Activated CD8-positive, alpha-beta memory T cell treated with anti-CD3 and anti-CD28 coated beads, Interleukin-2, amount 50 U/mL, for 4 hours (primary cell): ENCODE measurements at regions not wholly inside any gene's neighbourhood (a gene's known extent, or its start where the extent isn't known, plus 50 kb on each side); places are given as distances from the start of the nearest gene placed in this dataset.
"Not testable (repeated sequence)": the region's sequence is repeated elsewhere in the genome, so short reads cannot be mapped to it uniquely, and the experiment has no call there.

Experiments
- DNase-seq: peaks from one replicate; pipeline ENCODE4 v3.0.0-alpha.2; 2020

DNA sequence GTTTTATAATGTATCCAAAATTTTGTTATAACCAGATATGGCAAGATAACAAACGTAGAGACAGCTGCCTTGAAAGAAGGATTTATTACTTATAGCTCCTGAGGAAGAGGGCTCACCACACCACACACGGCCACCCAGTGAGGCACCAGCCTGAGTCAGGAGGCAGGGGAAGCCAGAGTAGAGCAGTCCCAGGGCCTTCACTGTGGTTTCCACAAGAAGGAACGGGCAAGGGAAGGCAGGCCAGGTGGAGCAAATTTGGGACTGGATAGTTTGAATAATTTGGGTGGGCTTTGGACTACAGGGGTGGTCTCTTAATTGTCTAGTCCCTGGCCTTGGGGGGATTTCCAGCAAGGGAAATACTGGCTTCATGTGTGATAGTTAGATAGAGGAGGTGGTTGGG is 72.5 kb downstream of the RRAGC start:
- no peak for DNase-seq

DNA sequence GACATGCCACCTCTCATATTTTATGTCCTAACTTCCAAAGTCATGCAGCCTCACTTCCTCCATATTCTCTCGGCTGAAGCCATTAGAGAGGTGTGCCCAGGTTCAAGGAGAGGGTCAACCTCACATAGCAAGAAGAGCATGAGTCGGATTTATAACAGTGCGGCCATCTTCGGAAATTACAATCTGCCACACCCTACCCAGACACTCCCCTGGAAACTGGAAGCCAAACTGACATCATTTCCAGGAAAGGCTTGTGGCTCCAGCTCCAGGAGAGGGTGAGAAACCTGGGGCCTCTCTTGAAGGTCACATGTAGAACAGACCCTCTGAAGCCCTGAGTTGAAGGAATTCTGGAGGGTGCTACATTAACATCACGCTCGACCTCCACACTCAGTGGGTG is 73.5 kb downstream of the RRAGC start:
- no peak for DNase-seq

DNA sequence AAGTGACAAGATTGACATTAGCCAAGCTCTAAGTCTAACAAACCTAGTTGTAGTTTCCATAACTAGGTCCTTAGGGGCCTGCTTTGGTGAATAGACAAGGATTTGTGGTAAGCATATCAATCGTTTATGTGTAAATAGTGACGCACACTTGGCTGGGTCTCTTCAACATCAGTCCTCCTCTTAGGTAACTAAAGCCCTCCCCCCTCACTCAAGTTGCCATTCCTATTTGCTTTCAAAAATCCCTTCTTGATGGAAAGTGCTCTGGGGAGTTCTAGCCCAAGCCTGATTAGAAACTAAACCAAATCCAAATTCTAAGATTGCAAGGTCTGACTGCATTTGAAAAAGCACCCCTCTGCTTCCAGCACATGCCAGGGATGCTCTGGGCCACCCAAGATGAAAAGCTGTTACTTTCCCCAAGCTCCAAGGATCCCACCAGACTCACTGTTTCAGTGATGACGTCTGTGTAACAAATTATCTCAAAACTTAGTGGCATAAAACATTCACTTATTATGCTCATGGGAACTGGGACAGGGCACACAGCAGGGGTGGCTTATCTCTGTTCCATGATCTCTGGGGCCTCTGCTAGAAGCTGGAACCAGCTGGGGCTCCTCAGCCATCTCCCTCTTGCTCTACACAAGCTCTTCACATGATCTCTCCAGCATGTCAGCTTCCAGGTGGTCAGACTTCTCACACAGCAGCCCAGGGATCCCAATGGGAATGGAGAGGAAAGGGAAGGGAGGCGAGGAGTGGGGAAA is 74.1 kb downstream of the RRAGC start:
- no peak for DNase-seq

DNA sequence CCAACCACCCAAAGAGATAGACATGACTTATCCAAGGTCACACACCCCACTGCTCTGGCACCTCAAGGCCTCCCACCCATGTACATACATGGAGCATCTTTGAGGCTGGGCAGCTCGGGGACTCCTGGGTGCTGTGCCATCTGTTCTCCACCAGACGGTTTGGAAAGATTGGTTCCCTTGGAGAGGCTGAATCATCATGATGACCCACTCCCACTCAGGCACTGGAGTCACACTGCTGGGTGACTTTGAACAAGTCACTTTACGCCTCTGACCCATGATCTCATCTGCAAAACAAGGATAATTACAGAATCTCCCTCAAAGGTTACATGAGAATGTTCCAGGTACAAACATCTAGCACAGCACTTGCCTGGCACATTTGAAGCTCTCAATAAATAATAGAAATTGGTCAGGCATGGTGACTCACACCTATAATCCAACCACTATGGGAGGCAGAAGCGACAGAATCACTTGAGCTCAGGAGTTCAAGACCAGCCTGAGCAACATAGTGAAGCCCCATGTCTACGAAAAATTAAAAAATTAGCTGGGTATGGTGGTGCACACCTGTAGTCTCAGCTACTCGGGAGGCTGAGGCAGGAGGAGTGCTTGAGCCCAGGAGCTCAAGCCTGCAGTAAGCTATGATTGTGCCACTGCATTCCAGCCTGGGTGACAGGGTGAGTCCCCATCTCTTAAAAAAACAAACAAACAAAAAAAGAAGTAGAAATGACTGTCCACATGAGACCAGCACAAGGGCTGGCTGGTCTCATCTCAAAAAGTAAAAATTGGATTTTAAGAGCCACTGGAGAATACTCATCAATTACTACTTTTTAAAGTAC is 74.9 kb downstream of the RRAGC start:
- no peak for DNase-seq

DNA sequence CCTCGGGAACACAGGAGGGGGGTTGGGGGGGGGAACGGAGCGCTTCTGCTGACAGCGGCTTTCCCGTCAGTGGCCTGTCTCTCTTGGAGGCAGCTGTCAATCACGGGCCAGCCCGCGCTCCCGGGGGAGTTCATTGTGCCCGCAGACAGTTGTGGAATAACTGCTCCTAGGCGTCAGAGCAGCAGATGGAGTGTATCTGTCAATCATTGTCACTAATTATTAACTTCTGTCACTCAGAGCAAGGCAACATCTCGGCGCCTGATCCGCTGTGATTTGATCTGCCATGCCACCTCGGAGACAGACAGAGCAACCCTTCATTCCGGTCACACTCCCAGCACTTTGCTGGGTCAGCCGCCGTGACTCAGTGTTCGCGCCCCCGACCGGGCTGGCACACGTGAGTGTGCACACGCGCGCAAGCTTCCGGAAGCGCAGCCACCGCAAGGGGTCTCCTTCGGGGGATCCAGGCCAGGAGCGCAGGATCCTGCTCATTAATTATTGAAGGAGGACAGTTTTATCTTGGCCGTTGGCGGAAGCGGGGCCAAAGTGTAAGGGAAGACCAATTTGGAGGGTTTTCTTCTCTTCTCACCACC is 75.8 kb downstream of the RRAGC start:
- DNase-seq, result no peak

DNA sequence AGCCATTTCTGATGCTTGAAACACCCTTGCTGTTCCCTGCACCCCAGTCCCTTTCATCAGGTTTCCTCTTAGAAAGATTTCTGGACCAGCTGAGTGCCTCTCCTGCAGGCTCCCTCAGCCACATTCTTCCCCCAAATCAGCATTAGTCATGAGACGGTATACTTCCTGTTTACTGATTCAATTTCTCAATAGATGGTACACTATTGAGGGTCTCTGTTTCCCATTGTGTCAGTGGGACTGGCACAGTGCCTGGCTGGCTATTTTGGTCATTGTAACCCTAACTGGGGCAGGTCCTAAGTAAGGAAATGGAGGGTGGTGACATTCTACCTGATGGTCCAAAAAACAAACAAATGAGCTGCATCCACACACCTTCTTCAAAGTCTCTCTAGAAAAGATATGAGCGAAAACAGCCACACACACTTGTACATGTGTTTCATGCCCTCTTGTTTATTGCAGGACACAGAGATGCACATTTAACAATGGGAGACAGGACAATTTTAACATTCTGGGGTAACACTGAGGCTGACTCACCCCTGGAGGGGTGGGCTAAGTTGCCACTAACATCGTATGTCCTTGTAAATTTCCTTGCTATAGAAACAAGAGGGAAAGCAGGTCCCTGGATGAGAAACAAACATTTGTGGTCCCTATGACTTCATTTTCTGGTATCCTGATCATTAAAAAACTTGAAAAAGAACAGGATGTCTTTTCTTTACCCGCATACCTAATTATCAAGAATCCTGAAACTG is 77.5 kb downstream of the RRAGC start:
- DNase-seq, result no peak

DNA sequence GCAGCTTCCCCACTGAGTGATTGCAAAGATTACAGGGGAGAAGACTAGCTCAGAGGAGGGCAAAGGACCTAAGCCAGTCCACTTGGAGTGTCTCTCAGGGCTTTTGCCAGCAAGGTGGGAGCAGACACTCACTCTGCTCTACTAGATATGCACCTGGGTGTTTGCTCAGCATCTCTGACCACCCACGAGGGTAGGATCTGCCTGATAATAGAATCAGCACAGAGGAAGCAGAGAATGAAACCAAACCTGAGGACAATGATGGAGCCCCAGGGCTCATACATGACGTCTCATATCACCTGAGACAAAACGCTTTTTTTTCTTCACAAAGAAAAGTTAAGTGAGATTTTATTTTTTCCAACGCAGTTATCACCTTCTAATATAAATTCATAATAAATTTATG is 79.4 kb downstream of the RRAGC start:
- no peak for DNase-seq

DNA sequence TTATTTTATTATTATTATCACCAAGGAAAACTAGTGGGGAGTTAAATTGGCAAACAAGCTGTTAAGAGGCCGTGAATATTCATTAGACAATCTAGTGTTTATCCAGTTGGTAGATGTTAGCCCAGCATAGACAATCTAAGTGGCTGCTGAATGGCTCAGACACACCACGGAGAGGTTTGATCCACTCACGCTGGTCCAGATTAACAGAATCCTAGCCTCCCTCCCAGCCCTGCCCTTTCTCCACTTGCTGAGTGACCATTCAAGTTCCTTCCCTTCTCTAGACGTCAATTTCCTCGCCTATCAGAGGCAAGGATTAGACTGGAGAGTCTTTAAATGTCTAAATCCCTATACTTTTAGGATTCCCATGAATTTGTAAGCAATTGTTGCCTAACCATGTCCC is 80.1 kb downstream of the RRAGC start:
- DNase-seq, result no peak

DNA sequence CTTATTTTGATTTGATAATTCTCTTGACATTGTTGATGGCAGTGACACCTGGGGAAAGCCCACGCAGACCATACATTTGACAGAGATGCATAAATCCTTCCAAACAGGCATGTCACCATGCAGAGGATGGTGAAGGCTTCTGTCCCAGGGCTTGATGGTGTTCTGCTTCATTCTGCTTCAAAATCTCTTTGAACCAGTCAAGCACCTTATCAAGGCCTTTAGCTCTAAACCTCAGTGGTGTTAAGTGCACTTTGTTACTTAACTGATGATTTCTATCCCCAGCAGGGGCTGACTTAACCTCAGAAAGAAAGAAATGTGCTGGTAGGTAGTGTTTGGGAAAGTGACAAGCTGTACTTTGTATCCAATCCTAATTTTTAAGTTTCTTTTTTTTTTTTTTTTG is 81.1 kb downstream of the RRAGC start:
- DNase-seq, result no peak

DNA sequence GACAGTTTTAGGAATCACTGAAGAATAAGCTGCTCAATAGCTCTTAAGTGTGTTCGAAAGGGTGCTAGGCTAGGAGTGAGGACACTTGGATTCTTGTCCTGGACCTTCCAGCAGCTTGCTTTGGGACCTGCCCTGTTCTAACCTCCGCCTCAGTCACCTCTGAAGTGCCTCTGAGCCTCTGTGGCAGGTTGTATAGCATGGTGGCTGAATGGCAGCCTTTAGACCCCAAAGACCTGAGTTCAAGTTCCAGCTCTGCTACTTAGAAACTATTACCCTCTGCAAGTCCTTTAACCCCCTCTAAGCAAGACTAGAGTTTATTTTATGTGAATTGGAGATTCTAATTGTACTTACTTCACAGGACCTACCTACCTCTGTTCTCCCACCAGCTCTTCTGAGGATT is 81.5 kb downstream of the RRAGC start:
- DNase-seq, result no peak

DNA sequence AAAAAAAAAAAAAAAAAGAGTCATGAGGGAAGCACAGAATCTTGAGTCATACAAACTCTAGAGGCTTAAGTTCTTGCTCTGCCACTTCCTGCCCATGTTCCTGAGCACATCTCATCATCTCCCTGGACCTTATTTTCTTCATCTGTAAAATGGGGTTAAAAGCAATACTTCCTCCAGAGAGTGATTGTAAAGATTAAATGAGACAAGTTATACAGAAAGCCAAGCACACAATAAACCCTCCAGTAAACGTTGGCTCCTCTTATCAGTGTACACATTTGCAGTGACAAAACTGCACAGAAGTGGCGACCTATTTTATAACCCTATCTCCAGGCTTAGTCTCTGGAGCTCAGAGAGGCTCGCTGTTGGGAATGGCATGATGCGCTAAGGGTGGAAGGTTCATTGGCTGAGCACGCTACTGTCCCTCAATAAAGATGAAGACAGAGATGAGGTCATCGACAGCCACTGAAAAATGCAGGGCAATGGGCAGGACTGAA is 82.1 kb downstream of the RRAGC start:
- no peak for DNase-seq

DNA sequence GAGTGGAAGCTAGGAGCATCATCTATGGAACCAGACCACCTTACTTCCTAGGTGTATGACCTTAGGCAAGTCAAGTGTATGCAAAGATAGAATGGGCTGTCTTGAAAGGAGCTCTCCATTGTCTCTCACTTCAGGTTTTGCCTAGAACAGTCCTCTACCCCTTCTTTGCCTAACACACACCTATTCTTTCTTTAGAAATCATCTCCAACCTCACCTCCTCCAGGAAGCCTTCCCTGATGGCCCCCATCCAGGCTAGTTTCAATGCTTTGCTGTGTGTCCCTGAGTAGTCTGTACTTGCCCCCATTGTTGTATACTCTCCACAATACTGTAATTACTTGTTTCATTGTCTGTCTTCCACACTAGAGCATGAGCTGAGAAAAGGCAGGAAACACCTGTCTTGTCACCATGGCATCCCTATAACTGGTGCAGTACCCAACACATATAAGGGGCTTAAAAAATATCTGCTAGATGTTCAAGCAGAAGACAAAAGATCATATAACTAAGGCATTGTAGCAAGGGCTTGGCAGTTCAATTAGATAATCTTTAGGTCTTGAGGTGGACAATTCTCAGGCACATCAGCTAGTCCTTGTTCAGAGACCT is 83.0 kb downstream of the RRAGC start:
- DNase-seq, result no peak

DNA sequence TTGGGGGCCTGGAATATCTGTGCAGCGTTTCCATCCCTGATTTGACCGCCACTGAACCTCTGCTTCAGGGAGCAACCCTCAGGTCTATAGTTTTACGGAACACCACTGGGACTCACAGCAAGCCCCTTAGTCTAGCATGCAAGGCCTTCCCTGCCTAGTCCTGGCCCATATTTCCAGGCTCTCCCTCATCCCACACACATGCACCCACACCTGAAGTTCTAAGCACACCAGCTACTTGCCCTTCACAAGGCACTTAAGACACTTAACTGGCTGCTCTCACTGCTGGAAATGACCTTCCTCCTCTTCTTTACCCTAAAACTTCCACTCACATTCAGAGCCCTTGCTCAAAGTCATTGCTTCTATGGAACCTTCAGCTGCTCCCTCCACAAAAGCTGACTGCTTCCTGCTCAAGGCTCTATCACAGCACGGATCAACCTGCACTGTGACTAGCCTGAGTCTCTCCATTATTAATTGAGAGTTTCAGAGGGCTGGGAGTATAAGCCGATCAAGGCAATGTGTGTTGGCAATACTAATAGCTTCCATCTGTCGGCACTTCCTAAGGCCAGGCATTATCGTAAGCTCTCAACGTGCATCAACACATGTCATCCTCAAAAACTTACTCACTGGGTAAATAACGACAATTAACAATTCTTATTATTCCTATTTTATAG is 84.3 kb downstream of the RRAGC start:
- DNase-seq, result no peak

DNA sequence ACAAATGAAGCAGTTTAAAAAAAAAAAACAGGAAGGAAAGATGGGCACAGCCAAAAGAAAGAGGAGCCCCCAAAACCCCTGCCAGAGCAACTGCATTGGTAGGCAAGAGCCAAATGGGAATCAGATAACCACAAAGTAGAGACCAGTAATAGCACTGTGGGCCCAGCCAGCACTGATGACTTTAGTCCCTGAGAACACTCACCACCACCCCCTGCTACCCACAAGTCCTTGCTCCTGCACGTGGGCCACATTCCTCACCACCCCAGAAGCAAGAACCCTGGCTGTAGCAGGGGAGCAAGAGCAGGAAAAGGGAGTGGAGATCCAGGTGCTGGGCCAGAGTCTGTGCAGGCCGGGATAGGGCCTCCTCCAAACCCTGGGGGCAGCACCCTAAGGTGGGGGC is 86.1 kb downstream of the RRAGC start:
- DNase-seq, result no peak

DNA sequence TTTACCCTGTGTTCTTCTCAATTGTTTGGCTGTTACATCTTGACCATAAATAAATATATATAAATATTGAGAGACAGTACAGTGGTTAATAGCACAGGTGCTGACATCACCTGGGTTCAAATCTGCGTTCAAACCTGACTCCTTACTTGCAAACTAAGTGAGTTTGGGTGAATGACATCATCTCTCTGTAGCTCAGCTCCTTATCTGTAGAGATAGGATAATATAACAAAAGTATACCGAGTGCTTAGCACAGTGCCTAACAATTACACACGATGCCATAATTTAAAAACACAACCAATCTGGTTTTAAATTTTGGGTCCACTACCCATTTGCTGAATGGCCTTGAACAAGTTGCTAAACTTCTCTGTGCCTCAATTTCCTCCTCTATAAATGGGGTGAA is 86.6 kb downstream of the RRAGC start:
- no peak for DNase-seq

DNA sequence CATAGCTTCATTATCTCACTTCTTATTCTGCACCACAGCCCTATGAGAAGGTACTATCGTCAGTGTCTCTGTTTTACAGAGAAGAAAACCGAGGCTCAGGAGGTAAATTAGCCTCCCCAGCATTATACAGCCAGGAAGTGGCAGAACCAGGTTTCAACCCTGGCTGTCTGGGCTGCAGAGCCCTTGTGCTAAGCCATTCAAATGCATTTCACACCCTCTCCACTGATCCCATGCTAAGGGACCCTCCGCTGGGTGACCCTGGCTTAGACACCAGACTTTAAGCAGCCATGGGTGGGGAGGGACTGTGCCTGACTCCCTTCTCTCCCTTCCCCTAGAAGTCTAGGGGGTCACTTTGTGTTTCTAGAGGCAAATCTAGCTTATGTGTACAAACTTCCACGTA is 87.5 kb downstream of the RRAGC start:
- no peak for DNase-seq

DNA sequence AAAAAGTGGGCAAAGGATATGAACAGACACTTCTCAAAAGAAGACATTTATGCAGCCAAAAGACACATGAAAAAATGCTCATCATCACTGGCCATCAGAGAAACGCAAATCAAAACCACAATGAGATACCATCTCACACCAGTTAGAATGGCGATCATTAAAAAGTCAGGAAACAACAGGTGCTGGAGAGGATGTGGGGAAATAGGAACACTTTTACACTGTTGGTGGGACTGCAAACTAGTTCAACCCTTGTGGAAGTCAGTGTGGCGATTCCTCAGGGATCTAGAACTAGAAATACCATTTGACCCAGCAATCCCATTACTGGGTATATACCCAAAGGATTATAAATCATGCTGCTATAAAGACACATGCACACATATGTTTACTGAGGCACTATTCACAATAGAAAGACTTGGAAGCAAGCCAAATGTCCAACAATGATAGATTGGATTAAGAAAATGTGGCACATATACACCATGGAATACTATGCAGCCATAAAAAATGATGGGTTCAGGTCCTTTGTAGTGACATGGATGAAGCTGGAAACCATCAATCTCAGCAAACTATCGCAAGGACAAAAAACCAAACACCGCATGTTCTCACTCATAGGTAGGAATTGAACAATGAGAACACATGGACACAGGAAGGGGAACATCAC is 88.9 kb downstream of the RRAGC start:
- DNase-seq, result not testable (repeated sequence)

DNA sequence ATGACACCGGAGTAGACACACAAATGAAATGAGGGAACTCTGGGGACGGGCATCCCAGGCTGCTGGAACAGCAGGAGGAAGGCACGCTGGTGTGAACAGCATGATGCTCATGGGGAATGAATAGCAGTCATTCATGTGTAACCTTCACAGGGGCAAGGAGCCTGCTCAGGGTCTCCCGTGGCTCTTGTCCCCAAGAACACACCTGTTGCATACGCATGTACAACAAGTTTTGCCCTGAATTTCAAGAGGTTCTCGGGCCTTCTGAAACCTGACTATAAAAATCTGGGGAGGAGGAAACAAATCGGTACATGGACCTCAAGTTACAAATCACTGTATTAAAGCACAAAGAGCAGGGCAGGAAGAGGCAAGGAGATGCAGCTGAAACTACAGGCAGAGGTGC is 93.4 kb downstream of the RRAGC start:
- DNase-seq, result no peak

DNA sequence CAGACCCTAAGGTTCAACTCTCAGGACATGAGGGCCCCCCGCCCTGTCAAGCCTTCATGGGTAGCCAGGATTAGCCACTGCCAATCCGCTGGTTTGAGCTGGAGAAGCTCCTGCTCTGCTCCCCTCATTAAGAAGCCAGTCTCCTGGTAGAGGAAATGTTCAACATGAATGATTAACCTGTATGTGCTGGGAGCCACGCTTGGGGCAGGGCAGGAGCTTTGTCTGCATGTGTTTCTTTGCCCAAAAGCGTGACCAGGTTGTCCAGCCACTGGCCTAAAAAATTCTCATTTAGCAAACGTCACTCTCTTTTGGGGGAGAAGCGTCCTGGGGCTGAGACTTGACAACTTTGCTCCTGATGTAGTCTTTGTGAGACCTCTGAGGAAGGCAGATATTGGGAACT is 96.5 kb downstream of the RRAGC start:
- DNase-seq, result no peak

DNA sequence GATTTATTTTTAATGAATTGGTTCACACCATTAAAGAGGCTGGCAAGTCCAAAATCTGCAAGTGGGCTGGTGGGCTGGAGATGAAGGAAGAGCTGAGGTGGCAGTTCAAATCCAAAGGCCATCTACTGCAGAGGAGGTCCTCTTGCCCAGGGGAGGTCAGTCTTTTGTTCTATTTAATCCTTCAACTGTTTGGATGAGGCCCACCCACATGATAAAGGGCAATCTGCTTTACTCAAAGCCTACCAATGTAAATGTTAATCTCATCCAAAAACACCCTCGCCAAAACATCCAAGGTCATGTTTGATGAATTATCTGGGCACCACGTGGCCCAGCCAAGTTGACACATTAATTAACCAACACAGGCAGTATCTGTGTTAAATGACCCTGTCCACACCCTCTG is 99.0 kb downstream of the RRAGC start:
- DNase-seq, result no peak

DNA sequence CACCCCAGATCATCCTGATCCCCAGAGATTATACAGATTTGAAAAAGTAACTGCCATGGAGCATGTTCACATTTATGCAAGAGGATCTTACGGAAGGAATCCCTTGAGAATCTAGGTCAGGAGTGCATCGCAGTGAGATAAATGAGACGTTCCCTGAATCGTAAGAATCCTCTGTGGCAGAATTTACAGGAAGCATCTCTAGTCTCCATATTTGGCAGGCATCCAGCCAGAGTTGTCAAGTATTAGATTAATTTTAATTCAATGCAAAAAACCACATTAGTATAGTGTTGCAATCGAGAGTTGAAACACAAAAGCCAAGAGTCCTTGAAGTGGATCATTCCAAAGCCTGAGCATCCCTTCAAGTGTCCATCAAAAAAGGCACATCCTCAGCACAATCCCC is 100.8 kb downstream of the RRAGC start:
- DNase-seq, result no peak
